Neural cell (in vitro differentiated cells): ENCODE measurements at regions not wholly inside any gene's neighbourhood (a gene's known extent, or its start where the extent isn't known, plus 50 kb on each side); places are given as distances from the start of the nearest gene placed in this dataset.

Experiments used
- H2AFZ ChIP-seq: fragments of 200-600, 300-800 bp; sonication (generic), shearing (Covaris generic); 2 replicates; pipeline ENCODE4 v1.6.0; 2014; ENCODE audit warnings: low read depth, mild to moderate bottlenecking, antibody characterized with exemption, low read length, moderate library complexity
- H3F3A ChIP-seq: fragments of 200-600 bp; shearing (Covaris generic); 2 replicates; pipeline ENCODE4 v1.6.1; 2016; ENCODE audit warnings: mild to moderate bottlenecking, moderate library complexity, mixed read lengths, antibody characterized with exemption, low read length; ENCODE audit not compliant: insufficient read depth, poor library complexity, severe bottlenecking
- H3K27ac ChIP-seq: fragments of 200-600, 300-800 bp; sonication (generic), shearing (Covaris generic); 2 replicates; pipeline ENCODE4 v1.5.1; 2014; ENCODE audit warnings: mild to moderate bottlenecking, low read length, moderate library complexity
- H3K27me3 ChIP-seq: fragments of 300-800, 200-600 bp; sonication (generic), shearing (Covaris generic); 2 replicates; pipeline ENCODE4 v1.6.0; 2014; ENCODE audit warnings: mild to moderate bottlenecking, low read depth, low read length, moderate library complexity; ENCODE audit not compliant: insufficient read depth
- H3K36me3 ChIP-seq: fragments of 300-800, 200-600 bp; sonication (generic), shearing (Covaris generic); 2 replicates; pipeline ENCODE4 v1.5.1; 2014; ENCODE audit warnings: mild to moderate bottlenecking, antibody characterized with exemption, low read length, moderate library complexity; ENCODE audit not compliant: insufficient read depth
- H3K4me2 ChIP-seq: fragments of 300-800, 200-600 bp; sonication (generic), shearing (Covaris generic); 2 replicates; pipeline ENCODE4 v1.6.0; 2014; ENCODE audit warnings: mild to moderate bottlenecking, low read length
- H3K4me3 ChIP-seq: fragments of 300-800, 200-600 bp; sonication (generic), shearing (Covaris generic); 2 replicates; pipeline ENCODE4 v1.5.1; 2014; ENCODE audit warnings: mild to moderate bottlenecking, low read length, moderate library complexity
- H3K79me2 ChIP-seq: fragments of 200-600 bp; shearing (Covaris generic); replicated peaks from 2 replicates; pipeline ENCODE4 v1.6.0; 2014; ENCODE audit warnings: mild to moderate bottlenecking, low read length, moderate library complexity; ENCODE audit not compliant: insufficient read depth
- H3K9ac ChIP-seq: fragments of 300-800, 200-600 bp; sonication (generic), shearing (Covaris generic); 2 replicates; pipeline ENCODE4 v1.6.1; 2016; ENCODE audit warnings: mild to moderate bottlenecking, low read length, mixed read lengths
- H3K9me2 ChIP-seq: fragments of 200-600 bp; shearing (Covaris generic); 2 replicates; pipeline ENCODE4 v1.6.1; 2016; ENCODE audit warnings: mild to moderate bottlenecking, low read length, mixed read lengths; ENCODE audit not compliant: insufficient read depth
- H3K9me3 ChIP-seq: fragments of 200-600, 300-800 bp; sonication (generic), shearing (Covaris generic); 2 replicates; pipeline ENCODE4 v1.6.1; 2016; ENCODE audit warnings: mild to moderate bottlenecking, mixed run types, low read length, moderate library complexity, mixed read lengths
- H4K20me1 ChIP-seq: fragments of 200-600 bp; shearing (Covaris generic); 2 replicates; pipeline ENCODE4 v1.6.1; 2016; ENCODE audit warnings: mild to moderate bottlenecking, mixed run types; ENCODE audit not compliant: insufficient read depth
- EP300 ChIP-seq: fragments of 450-650 bp; conservative IDR thresholded peaks from 2 replicates; pipeline ENCODE4 v1.6.1; 2014; ENCODE audit warnings: antibody characterized with exemption, mild to moderate bottlenecking, moderate library complexity; ENCODE audit not compliant: poor library complexity, severe bottlenecking
- EZH2 ChIP-seq: fragments of 200-600, 300-800 bp; shearing (Covaris generic), sonication (generic); IDR thresholded peaks from 2 replicates; pipeline ENCODE4 v1.6.1; 2014; ENCODE audit warnings: antibody characterized with exemption, low read length, borderline replicate concordance, mild to moderate bottlenecking; ENCODE audit not compliant: insufficient read depth, poor library complexity, severe bottlenecking
- MXI1 ChIP-seq: fragments of 450-650 bp; conservative IDR thresholded peaks from 2 replicates; pipeline ENCODE4 v1.6.1; 2014; ENCODE audit warnings: antibody characterized with exemption, mild to moderate bottlenecking; ENCODE audit not compliant: poor library complexity, severe bottlenecking
- POLR2AphosphoS5 ChIP-seq: IDR thresholded peaks from 2 replicates; pipeline ENCODE4 v1.6.1; 2012
- RAD21 ChIP-seq: fragments of 450-650 bp; conservative IDR thresholded peaks from 2 replicates; pipeline ENCODE4 v1.6.1; 2014; ENCODE audit warnings: antibody characterized with exemption, mild to moderate bottlenecking, moderate library complexity
- SMC3 ChIP-seq: fragments of 450-650 bp; conservative IDR thresholded peaks from 2 replicates; pipeline ENCODE4 v1.6.1; 2014; ENCODE audit warnings: antibody characterized with exemption, mild to moderate bottlenecking, moderate library complexity; ENCODE audit not compliant: poor library complexity
- TAF1 ChIP-seq: IDR thresholded peaks from 2 replicates; pipeline ENCODE4 v1.6.1; 2012; ENCODE audit warnings: low read depth
- TF ChIP-seq, protein P1 (sequence below): fragments of 450-650 bp; IDR thresholded peaks from 2 replicates; pipeline ENCODE4 v1.5.1; 2014; ENCODE audit warnings: antibody characterized with exemption, mild to moderate bottlenecking, moderate library complexity; ENCODE audit not compliant: poor library complexity, severe bottlenecking
- TF ChIP-seq, protein P2 (sequence below): IDR thresholded peaks from 2 replicates; pipeline ENCODE4 v1.6.1; 2012; ENCODE audit warnings: borderline replicate concordance

DNA sequence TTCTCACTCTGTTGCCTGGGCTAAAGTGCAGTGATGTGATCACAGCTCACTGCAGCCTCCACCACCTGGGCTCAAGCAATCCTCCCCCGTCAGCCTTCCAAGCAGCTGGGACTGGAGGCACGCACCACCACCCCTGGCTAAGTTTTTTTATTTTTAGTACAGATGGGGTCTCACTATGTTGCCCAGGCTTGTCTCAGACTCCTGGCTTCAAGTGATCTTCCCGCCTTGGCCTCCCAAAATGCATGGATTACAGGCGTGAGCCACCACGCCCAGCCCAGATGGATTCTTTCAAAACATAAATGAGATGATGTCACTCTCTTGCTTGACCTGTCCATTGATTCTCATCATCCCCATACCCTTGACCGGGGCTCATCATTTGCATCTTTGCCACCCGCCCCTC, 72.6 kb upstream of the SLC6A6 start:
- H3K27me3 ChIP-seq = no peaks in the 10 kb centered on the region
- H3K9me3 ChIP-seq = no peaks in the 10 kb centered on the region
- no peak overlapping the region for H3K4me2 ChIP-seq
- no peaks in the 10 kb centered on the region for H4K20me1 ChIP-seq
- no peaks in the 10 kb centered on the region for H3K36me3 ChIP-seq
- TF ChIP-seq SMC3 (no peak), MXI1 (no peak), EP300 (no peak), TAF1 (no peak), RAD21 (no peak), EZH2 (no peak), POLR2AphosphoS5 (no peak)
- TF ChIP-seq, protein P1, sequence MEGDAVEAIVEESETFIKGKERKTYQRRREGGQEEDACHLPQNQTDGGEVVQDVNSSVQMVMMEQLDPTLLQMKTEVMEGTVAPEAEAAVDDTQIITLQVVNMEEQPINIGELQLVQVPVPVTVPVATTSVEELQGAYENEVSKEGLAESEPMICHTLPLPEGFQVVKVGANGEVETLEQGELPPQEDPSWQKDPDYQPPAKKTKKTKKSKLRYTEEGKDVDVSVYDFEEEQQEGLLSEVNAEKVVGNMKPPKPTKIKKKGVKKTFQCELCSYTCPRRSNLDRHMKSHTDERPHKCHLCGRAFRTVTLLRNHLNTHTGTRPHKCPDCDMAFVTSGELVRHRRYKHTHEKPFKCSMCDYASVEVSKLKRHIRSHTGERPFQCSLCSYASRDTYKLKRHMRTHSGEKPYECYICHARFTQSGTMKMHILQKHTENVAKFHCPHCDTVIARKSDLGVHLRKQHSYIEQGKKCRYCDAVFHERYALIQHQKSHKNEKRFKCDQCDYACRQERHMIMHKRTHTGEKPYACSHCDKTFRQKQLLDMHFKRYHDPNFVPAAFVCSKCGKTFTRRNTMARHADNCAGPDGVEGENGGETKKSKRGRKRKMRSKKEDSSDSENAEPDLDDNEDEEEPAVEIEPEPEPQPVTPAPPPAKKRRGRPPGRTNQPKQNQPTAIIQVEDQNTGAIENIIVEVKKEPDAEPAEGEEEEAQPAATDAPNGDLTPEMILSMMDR = no peak
- TF ChIP-seq, protein P2, sequence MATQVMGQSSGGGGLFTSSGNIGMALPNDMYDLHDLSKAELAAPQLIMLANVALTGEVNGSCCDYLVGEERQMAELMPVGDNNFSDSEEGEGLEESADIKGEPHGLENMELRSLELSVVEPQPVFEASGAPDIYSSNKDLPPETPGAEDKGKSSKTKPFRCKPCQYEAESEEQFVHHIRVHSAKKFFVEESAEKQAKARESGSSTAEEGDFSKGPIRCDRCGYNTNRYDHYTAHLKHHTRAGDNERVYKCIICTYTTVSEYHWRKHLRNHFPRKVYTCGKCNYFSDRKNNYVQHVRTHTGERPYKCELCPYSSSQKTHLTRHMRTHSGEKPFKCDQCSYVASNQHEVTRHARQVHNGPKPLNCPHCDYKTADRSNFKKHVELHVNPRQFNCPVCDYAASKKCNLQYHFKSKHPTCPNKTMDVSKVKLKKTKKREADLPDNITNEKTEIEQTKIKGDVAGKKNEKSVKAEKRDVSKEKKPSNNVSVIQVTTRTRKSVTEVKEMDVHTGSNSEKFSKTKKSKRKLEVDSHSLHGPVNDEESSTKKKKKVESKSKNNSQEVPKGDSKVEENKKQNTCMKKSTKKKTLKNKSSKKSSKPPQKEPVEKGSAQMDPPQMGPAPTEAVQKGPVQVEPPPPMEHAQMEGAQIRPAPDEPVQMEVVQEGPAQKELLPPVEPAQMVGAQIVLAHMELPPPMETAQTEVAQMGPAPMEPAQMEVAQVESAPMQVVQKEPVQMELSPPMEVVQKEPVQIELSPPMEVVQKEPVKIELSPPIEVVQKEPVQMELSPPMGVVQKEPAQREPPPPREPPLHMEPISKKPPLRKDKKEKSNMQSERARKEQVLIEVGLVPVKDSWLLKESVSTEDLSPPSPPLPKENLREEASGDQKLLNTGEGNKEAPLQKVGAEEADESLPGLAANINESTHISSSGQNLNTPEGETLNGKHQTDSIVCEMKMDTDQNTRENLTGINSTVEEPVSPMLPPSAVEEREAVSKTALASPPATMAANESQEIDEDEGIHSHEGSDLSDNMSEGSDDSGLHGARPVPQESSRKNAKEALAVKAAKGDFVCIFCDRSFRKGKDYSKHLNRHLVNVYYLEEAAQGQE = no peak
- H3K79me2 ChIP-seq = no peaks in the 10 kb centered on the region
- no peaks in the 10 kb centered on the region for H3F3A ChIP-seq
- peak overlapping the region; percentile 42 for H3K27ac ChIP-seq
- no peaks in the 10 kb centered on the region for H3K9me2 ChIP-seq
- no peak overlapping the region for H3K4me3 ChIP-seq
- peak overlapping the region; percentile 18 for H3K9ac ChIP-seq
- H2AFZ ChIP-seq = peak overlapping the region; percentile 12

DNA sequence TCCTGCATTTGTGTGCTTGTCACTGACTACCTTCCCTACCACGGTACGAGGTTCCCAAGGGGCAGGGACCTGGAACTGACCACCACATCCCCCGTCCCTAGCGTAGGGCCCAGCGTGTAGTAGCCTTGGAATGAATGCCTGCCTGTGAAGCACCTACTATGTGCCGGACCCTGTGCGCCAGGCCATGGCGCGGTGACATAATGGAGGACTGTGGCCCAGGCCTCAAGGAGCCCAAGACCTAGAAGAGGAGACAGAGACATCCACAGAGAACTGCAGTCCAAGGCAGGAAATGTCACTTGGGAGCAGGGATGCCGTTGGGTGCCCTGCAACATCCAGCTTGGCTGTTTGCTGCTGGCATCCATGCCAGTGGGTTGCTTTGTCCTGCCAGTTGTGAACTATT, 71.9 kb upstream of the SLC6A6 start:
- Histone ChIP-seq H3K4me2 (no peak overlapping the region), H3K4me3 (no peak overlapping the region), H3K27ac (no peak overlapping the region), H3K27me3 (no peaks in the 10 kb centered on the region), H3K9me2 (no peaks in the 10 kb centered on the region), H3K36me3 (no peaks in the 10 kb centered on the region), H3K79me2 (no peaks in the 10 kb centered on the region), H3K9ac (no peak overlapping the region), H3F3A (no peaks in the 10 kb centered on the region), H4K20me1 (no peaks in the 10 kb centered on the region), H2AFZ (no peak overlapping the region), H3K9me3 (no peaks in the 10 kb centered on the region)
- TF ChIP-seq TAF1 = no peak
- TF ChIP-seq EZH2 = no peak
- TF ChIP-seq, protein P1 = no peak
- TF ChIP-seq, protein P2 = no peak
- no peak for TF ChIP-seq RAD21
- TF ChIP-seq POLR2AphosphoS5 = no peak
- no peak for TF ChIP-seq SMC3
- no peak for TF ChIP-seq MXI1
- TF ChIP-seq EP300 = no peak
